Activated naive CD8-positive, alpha-beta T cell treated with anti-CD3 and anti-CD28 coated beads, Interleukin-2, amount 10 ng/mL, durations not matched to agents 7 days and 5 days (primary cell): ENCODE measurements at regions not wholly inside any gene's neighbourhood (a gene's known extent, or its start where the extent isn't known, plus 50 kb on each side); places are given as distances from the start of the nearest gene placed in this dataset.

Source experiments
- ATAC-seq: fragments of 150-1000 bp; cut with Tn5 transposase; one replicate; pipeline ENCODE4 v1.10.0; 2021; ENCODE audit warnings: low read depth, moderate library complexity
- POLR2A ChIA-PET: fragments of 350-600 bp; sonication (Branson Sonifier 250); formaldehyde crosslinking; loops from one replicate; lab custom pipeline; 2021; ENCODE audit warnings: antibody characterized with exemption; lab: Charles Lee
- DNase-seq: peaks from one replicate; pipeline ENCODE4 v3.0.0; 2021
- H3K27ac Mint-ChIP-seq: one replicate; pipeline ENCODE4 v1.8.0; 2022; ENCODE audit warnings: mild to moderate bottlenecking, mixed read lengths
- H3K27me3 Mint-ChIP-seq: one replicate; pipeline ENCODE4 v1.8.0; 2022; ENCODE audit warnings: mild to moderate bottlenecking, moderate library complexity, mixed read lengths
- H3K36me3 Mint-ChIP-seq: one replicate; pipeline ENCODE4 v1.8.0; 2021; ENCODE audit warnings: mild to moderate bottlenecking, mixed read lengths
- H3K4me1 Mint-ChIP-seq: one replicate; pipeline ENCODE4 v1.8.0; 2021; ENCODE audit warnings: mixed read lengths
- H3K4me3 Mint-ChIP-seq: one replicate; pipeline ENCODE4 v1.8.0; 2022; ENCODE audit warnings: mild to moderate bottlenecking, moderate library complexity, mixed read lengths
- H3K9me3 Mint-ChIP-seq: one replicate; pipeline ENCODE4 v1.8.0; 2021; ENCODE audit warnings: mixed read lengths

DNA sequence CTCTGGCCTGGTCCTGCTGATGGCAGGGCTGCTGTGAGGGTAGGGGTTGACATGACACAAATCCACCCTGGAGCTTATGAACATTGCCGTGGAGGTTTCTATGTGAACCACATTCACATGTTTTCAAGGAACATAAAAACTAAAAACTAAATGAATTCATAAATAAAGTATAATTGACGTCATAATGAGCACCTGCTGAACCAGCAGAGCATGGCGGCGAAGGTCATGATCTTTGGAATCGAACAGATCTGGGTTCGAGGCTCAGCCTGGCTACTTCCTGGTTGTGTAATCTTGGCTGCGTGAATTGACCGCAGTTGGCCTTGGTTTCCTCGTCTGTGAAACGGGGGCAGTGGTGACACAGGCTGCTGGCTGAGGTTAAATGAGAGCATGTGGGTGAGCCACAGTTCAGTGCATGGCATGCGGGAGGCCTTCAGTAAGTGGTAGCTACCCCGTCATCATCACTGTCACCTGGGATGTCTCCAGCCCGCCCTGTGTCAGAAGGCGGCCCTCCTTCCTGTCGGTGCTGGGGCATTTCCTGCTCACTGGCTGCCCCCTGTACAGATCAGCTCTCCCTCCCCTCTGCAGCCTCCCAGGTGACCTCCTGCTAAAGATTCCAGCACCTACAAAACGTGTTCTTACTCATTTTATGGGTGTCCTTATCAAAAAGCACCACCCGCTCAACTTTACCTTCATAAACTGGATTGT, 190.3 kb upstream of the SHH start:
- peak; percentile 76 for ATAC-seq
- POLR2A ChIA-PET, result no interaction called here
- no peaks in the 10 kb centered on the region for H3K36me3 Mint-ChIP-seq
- peaks cover 2% of the 10 kb centered on the region for H3K27me3 Mint-ChIP-seq
- peaks cover 20% of the 10 kb centered on the region for H3K4me1 Mint-ChIP-seq
- peak overlapping the region; percentile 50 for H3K27ac Mint-ChIP-seq
- H3K9me3 Mint-ChIP-seq, result no peaks in the 10 kb centered on the region
- H3K4me3 Mint-ChIP-seq, result no peak overlapping the region
- DNase-seq, result no peak

DNA sequence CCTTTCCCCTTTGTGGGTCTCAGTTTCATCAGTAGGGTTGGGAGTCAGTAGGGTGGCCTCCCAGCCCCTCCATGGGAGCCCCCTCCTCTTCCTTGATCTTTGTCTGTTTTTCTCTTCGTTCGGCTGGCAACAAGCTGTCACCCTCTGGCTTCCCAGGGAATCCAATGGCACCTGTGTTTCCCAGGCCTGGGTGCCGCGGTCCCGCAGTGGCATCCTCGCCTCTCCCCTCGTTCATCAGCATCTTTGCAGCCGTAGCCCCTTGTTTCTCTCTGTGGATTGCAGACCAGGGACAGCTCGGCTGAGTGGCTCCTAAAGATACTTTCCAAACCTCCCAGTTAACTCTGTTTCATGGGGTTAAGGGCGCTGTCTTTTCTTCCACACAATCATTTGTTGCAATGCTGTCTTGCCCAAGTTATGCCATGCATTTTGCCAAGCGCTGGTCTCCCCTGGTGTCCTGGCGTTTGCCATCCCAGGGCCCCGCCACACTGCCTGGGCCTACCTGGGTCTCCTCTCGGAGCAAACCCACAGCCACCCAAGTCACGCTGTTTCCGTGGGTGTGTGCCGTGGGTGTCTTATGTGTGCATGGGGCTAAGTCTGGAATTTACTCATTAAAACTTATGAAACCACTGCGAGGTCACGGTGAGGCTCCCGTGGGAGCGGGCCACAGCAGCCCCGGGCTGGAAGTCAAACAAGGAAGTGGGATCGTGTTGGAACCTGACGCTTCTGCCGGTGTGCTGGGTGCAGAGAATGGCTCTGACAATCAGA, 189.4 kb upstream of the SHH start:
- peak overlapping the region; percentile 36 for H3K27ac Mint-ChIP-seq
- peaks cover 28% of the 10 kb centered on the region for H3K4me1 Mint-ChIP-seq
- no peak for ATAC-seq
- H3K4me3 Mint-ChIP-seq, result no peak overlapping the region
- peaks cover 2% of the 10 kb centered on the region for H3K27me3 Mint-ChIP-seq
- no peaks in the 10 kb centered on the region for H3K9me3 Mint-ChIP-seq
- POLR2A ChIA-PET, result no interaction called here
- no peak for DNase-seq
- H3K36me3 Mint-ChIP-seq, result no peaks in the 10 kb centered on the region

DNA sequence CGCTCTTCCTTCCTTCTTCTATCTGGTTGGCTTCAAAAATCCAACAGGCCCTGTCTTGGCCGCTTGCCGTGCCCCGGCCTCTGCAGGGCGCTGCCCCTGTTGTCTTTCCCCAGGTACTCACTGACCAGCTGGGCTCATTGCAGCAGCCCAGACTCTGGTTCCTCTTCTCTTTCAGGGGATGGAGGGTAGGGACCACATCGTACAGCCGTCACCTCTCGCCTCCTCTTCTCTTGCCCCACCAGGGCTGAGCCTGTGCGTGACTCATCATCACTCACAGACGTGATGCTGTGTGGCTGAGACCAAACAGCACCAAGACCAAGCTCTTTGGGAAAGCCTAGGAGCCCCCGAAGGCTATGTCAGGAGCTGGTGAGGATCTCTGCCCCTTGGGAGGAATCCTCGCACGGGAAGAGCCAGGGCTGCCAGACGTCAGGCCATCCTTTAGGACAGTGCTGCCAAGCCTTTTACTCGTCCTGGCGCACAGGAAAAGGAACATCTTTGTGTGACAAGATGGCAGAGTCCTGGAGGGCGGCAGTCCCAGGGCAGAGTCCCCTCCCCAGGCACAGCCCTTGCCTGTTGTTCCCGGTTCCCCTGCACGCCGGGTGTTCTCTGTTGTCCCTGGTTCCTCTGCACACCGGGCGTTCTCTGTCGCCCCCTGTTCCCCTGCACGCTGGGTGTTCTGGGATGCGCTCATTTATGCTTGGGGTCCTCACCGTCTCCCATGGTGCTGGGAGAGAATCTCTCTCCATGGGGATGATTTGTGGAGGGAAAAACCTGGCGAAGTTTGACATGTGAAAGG, 188.5 kb upstream of the SHH start:
- Mint-ChIP-seq H3K4me3 (no peak overlapping the region), H3K4me1 (peaks cover 36% of the 10 kb centered on the region), H3K27ac (peak overlapping the region; percentile 20), H3K9me3 (no peaks in the 10 kb centered on the region), H3K27me3 (peaks cover 2% of the 10 kb centered on the region), H3K36me3 (no peaks in the 10 kb centered on the region)
- ATAC-seq (no peak), DNase-seq (no peak)
- POLR2A ChIA-PET, result no interaction called here

DNA sequence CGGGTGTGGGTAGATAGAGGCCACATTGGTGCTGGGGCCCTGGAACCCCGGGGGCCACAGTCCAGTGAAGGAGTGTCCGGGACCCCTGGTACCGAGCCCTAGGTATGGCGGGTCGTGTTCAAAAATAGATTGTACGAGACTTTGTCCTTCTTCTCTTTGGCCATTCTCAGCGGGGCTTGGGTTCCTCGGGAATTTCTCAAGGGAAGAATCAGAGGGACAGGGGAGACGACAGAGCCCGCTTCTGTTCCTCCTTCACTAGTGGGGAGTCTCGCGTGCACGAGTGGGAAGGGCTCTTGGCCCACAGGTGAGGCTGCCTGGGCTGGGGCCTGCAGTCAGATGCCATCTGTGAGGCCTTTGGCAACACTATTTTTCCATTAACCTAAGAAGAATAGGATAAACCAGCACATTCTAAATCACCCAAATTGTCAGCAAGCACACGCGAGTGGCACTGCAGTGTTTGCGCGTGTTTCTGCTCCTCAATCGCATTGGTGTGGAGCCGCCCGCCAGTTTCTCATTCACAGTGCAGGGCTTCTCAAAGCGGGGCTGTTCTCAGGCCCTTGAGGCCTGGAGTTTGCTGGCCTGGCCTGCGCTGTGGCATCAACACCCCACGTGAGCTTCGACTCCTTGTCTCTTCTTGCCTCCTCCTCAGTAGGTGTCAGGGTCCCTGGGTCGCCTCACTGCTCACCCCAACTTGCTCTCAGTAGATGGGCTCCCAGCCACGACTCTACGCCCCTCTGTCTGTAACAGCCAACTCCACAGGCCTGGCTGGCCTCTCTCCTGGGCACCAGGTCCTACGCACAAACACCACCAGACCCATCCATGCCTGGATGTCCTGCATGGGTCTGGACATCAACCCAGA, 187.6 kb upstream of the SHH start:
- peaks cover 3% of the 10 kb centered on the region for H3K27me3 Mint-ChIP-seq
- POLR2A ChIA-PET, result no interaction called here
- peak overlapping the region; percentile 20 for H3K27ac Mint-ChIP-seq
- no peaks in the 10 kb centered on the region for H3K9me3 Mint-ChIP-seq
- peaks cover 43% of the 10 kb centered on the region for H3K4me1 Mint-ChIP-seq
- H3K36me3 Mint-ChIP-seq, result no peaks in the 10 kb centered on the region
- ATAC-seq (no peak), DNase-seq (no peak)
- H3K4me3 Mint-ChIP-seq, result no peak overlapping the region

- H3K4me1 Mint-ChIP-seq, result peaks cover 51% of the 10 kb centered on the region
- H3K27ac Mint-ChIP-seq, result no peak overlapping the region
- no peak for DNase-seq
- POLR2A ChIA-PET, result no interaction called here
- no peaks in the 10 kb centered on the region for H3K9me3 Mint-ChIP-seq
- ATAC-seq, result no peak
- no peak overlapping the region for H3K4me3 Mint-ChIP-seq
- H3K36me3 Mint-ChIP-seq, result peaks cover 4% of the 10 kb centered on the region
- H3K27me3 Mint-ChIP-seq, result peaks cover 6% of the 10 kb centered on the region
Measured at GRCh38 chr7:155998766-155999630, 186.7 kb upstream of the SHH start.

DNA sequence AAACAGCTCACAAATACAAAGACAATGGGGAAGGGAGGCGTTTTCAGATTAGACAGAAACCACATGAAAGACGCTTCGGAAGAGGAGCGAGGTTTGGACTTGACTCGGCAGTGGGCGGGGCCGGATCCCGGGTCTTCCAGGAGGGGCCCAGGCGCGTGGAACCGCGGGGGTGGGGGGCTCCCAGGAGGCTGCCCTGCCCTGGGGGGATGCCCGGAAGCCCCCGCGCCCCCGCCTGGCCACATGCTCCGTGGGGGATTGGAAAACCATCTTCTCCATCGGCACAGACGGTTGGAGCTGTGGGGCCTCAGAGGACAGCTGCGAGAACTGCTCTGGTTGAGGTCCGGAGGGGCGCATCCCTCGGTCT, 186.0 kb upstream of the SHH start:
- peak overlapping the region; percentile 70 for H3K4me3 Mint-ChIP-seq
- H3K9me3 Mint-ChIP-seq, result no peaks in the 10 kb centered on the region
- ATAC-seq, result peak; percentile 31
- peak overlapping the region; percentile 85 for H3K27ac Mint-ChIP-seq
- H3K27me3 Mint-ChIP-seq, result peaks cover 3% of the 10 kb centered on the region
- peaks cover 4% of the 10 kb centered on the region for H3K36me3 Mint-ChIP-seq
- H3K4me1 Mint-ChIP-seq, result peaks cover 51% of the 10 kb centered on the region
- DNase-seq, result peak; percentile 61
- POLR2A ChIA-PET, result no interaction called here

GRCh38 chr7:155997431-155998327, 185.4 kb upstream of the SHH start:
- peaks cover 46% of the 10 kb centered on the region for H3K4me1 Mint-ChIP-seq
- ATAC-seq, result peak; percentile 33
- H3K36me3 Mint-ChIP-seq, result peaks cover 6% of the 10 kb centered on the region
- POLR2A ChIA-PET, result interaction anchor here (1.0 to 1.2 kb wide), 2 partner anchors 14 to 36 kb away, joined by 3 read pairs; no protein-coding TSS in a partner anchor
- no peak for DNase-seq
- H3K27ac Mint-ChIP-seq, result peak overlapping the region; percentile 85
- peak overlapping the region; percentile 70 for H3K4me3 Mint-ChIP-seq
- peaks cover 3% of the 10 kb centered on the region for H3K27me3 Mint-ChIP-seq
- no peaks in the 10 kb centered on the region for H3K9me3 Mint-ChIP-seq

- Mint-ChIP-seq H3K4me1 (peaks cover 42% of the 10 kb centered on the region), H3K27me3 (peaks cover 3% of the 10 kb centered on the region), H3K27ac (peak overlapping the region; percentile 85), H3K36me3 (peaks cover 6% of the 10 kb centered on the region), H3K4me3 (peak overlapping the region; percentile 70), H3K9me3 (no peaks in the 10 kb centered on the region)
- DNase-seq (no peak), ATAC-seq (no peak)
- POLR2A ChIA-PET, result interaction anchor here (1.2 kb wide), 1 partner anchor 35 kb away, joined by 3 read pairs; no protein-coding TSS in a partner anchor
Measured at GRCh38 chr7:155996718-155997280, 184.5 kb upstream of the SHH start.

GRCh38 chr7:155995183-155995612, 182.9 kb upstream of the SHH start:
- DNase-seq (no peak), ATAC-seq (peak; percentile 46)
- H3K27ac Mint-ChIP-seq, result peak overlapping the region; percentile 87
- H3K4me1 Mint-ChIP-seq, result peaks cover 41% of the 10 kb centered on the region
- H3K27me3 Mint-ChIP-seq, result peaks cover 3% of the 10 kb centered on the region
- peaks cover 1% of the 10 kb centered on the region for H3K9me3 Mint-ChIP-seq
- peak overlapping the region; percentile 64 for H3K4me3 Mint-ChIP-seq
- POLR2A ChIA-PET, result interaction anchor here (0.6 kb wide), 1 partner anchor 12 kb away, joined by 6 read pairs; no protein-coding TSS in a partner anchor
- H3K36me3 Mint-ChIP-seq, result peaks cover 6% of the 10 kb centered on the region

DNA sequence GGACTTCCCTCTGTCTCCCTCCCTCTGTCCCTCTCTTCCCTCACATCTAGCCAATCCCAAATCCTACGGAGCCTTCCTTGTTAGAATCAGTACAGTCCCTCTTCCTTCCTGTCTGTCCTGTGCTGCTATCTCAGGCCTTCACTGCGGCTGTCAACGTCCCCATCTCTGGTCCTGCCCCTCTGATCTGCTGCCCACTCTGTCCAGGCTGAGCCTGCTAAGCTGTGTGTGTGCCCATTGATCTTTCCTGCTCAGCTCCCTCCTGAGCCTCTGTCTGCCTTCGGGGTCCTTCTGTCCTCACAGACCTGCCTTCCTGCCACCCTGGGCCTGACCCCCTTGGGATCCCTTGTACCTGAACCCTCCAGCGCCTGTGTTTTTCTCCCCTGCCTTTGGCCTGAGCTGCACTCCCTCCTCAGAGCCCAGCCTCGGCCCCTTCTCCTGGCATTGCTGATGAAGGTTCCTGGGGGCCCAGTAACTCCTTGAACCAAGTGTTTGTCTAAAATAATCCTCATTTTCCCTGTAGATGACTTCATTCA, 182.1 kb upstream of the SHH start:
- H3K4me1 Mint-ChIP-seq, result peaks cover 40% of the 10 kb centered on the region
- POLR2A ChIA-PET, result interaction anchor here (0.6 kb wide), 1 partner anchor 12 kb away, joined by 6 read pairs; no protein-coding TSS in a partner anchor
- no peak for DNase-seq
- H3K4me3 Mint-ChIP-seq, result peak overlapping the region; percentile 64
- peaks cover 3% of the 10 kb centered on the region for H3K27me3 Mint-ChIP-seq
- peak overlapping the region; percentile 87 for H3K27ac Mint-ChIP-seq
- peaks cover 3% of the 10 kb centered on the region for H3K9me3 Mint-ChIP-seq
- peaks cover 9% of the 10 kb centered on the region for H3K36me3 Mint-ChIP-seq
- ATAC-seq, result no peak
